B cell (primary cell): ENCODE measurements at regions not wholly inside any gene's neighbourhood (a gene's known extent, or its start where the extent isn't known, plus 50 kb on each side); places are given as distances from the start of the nearest gene placed in this dataset.

Experiments
- ATAC-seq: fragments of 200-7000 bp; cut with Tn5 transposase; one replicate; pipeline ENCODE4 v1.10.0; 2021; ENCODE audit warnings: low read depth, mild to moderate bottlenecking, moderate number of reproducible peaks, moderate library complexity
- CTCF ChIA-PET: fragments of 350-600 bp; sonication (Branson Sonifier 250); formaldehyde crosslinking; loops from one replicate; lab custom pipeline; 2021; ENCODE audit warnings: antibody characterized with exemption, inconsistent platforms; lab: Charles Lee
- POLR2A ChIA-PET: fragments of 350-600 bp; sonication (Branson Sonifier 250); formaldehyde crosslinking; loops from one replicate; lab custom pipeline; 2021; ENCODE audit warnings: antibody characterized with exemption; lab: Charles Lee
- DNase-seq: peaks from one replicate; pipeline ENCODE4 v3.0.0; 2013
- H2AFZ ChIP-seq: 2 replicates; pipeline ENCODE4 v1.6.1; 2012; ENCODE audit warnings: mild to moderate bottlenecking, low read depth, low read length; ENCODE audit not compliant: insufficient read depth, poor library complexity, severe bottlenecking
- H3K27ac ChIP-seq, 2 donors: 1 replicate in 1 of 2; 2 replicates in 1 of 2; pipeline ENCODE4 v1.5.1; 2012 to 2013; ENCODE audit warnings: low read length in 2 of 2, mild to moderate bottlenecking in 2 of 2, moderate library complexity in 1 of 2
- H3K27me3 ChIP-seq, 4 experiments: fragments of 200-600 bp in 1 of 4; sonication (generic) in 1 of 4; replicated peaks in 1 of 4; 1 replicate in 2 of 4; 2 replicates in 2 of 4; pipeline versions ENCODE4 v1.6.1 to v1.7.0; 2013 to 2016; ENCODE audit warnings: low read length in 3 of 4, mild to moderate bottlenecking in 2 of 4, mixed read lengths in 1 of 4, moderate library complexity in 1 of 4; ENCODE audit not compliant: insufficient read depth in 4 of 4, control insufficient read depth in 3 of 4; ENCODE audit errors: control extremely low read depth in 1 of 4
- H3K36me3 ChIP-seq, 2 experiments: replicated peaks in 1 of 2; 1 replicate in 1 of 2; 2 replicates in 1 of 2; pipeline versions ENCODE4 v1.6.1 to v1.7.1; 2013; ENCODE audit warnings: low read length in 1 of 2; ENCODE audit not compliant: insufficient read depth in 2 of 2, control insufficient read depth in 1 of 2; ENCODE audit errors: control extremely low read depth in 1 of 2, extremely low read depth in 1 of 2
- H3K4me1 ChIP-seq, 2 donors: fragments of 200-600 bp in 1 of 2; sonication (generic) in 1 of 2; 1 replicate in 1 of 2; 2 replicates in 1 of 2; pipeline versions ENCODE4 v1.5.1 to v1.6.1; 2013 to 2017; ENCODE audit warnings: low read length in 2 of 2; ENCODE audit not compliant: control insufficient read depth in 2 of 2, insufficient read depth in 2 of 2
- H3K4me2 ChIP-seq: replicated peaks from 2 replicates; pipeline ENCODE3; 2012; ENCODE audit warnings: mild to moderate bottlenecking, low read depth, low read length; ENCODE audit not compliant: poor library complexity, severe bottlenecking
- H3K4me3 ChIP-seq, 5 experiments: fragments of 200-600 bp in 1 of 5; sonication (generic) in 1 of 5; 1 replicate in 3 of 5; 2 replicates in 2 of 5; pipeline versions ENCODE4 v1.5.1 to v1.7.0; 2011 to 2016; ENCODE audit warnings: low read length in 4 of 5, mild to moderate bottlenecking in 4 of 5, low read depth in 2 of 5, control low read depth in 1 of 5, moderate library complexity in 1 of 5; ENCODE audit not compliant: insufficient read depth in 1 of 5; ENCODE audit errors: control extremely low read depth in 1 of 5, extremely low read depth in 1 of 5
- H3K79me2 ChIP-seq: fragments of 200-600 bp; sonication (generic); one replicate; pipeline ENCODE4 v1.6.0; 2016; ENCODE audit warnings: low read length; ENCODE audit not compliant: control insufficient read depth, insufficient read depth
- H3K9ac ChIP-seq: fragments of 200-600 bp; sonication (generic); 2 replicates; pipeline ENCODE4 v1.6.1; 2017; ENCODE audit warnings: mild to moderate bottlenecking, low read length, moderate library complexity
- H3K9me3 ChIP-seq, 3 donors: one replicate each; pipeline versions ENCODE4 v1.6.1 to v1.7.1; 2013; ENCODE audit warnings: low read length in 2 of 3; ENCODE audit not compliant: control insufficient read depth in 2 of 3, insufficient read depth in 1 of 3; ENCODE audit errors: control extremely low read depth in 1 of 3
- H4K20me1 ChIP-seq: 2 replicates; pipeline ENCODE4 v1.6.0; 2012; ENCODE audit warnings: mild to moderate bottlenecking, low read length; ENCODE audit not compliant: insufficient read depth, control insufficient read depth, poor library complexity, severe bottlenecking
- H3K27ac Mint-ChIP-seq: one replicate; pipeline ENCODE4 v1.8.0; 2021; ENCODE audit warnings: mixed read lengths
- H3K27me3 Mint-ChIP-seq: one replicate; pipeline ENCODE4 v1.8.0; 2021; ENCODE audit warnings: mixed read lengths
- H3K4me1 Mint-ChIP-seq: one replicate; pipeline ENCODE4 v1.8.0; 2021; ENCODE audit warnings: mixed read lengths
- H3K4me3 Mint-ChIP-seq: one replicate; pipeline ENCODE4 v1.8.0; 2021; ENCODE audit warnings: mixed read lengths
- H3K9me3 Mint-ChIP-seq: one replicate; pipeline ENCODE4 v1.8.0; 2022; ENCODE audit warnings: mixed read lengths; ENCODE audit not compliant: insufficient read depth
- CTCF ChIP-seq: fragments of 200-600 bp; IDR thresholded peaks from one replicate; pipeline ENCODE4 v1.8.0; 2022; ENCODE audit warnings: antibody characterized with exemption, mild to moderate bottlenecking
- EZH2 ChIP-seq: IDR thresholded peaks from 2 replicates; pipeline ENCODE4 v1.6.1; 2012; ENCODE audit warnings: borderline replicate concordance, low read depth, mild to moderate bottlenecking, moderate library complexity, low read length; ENCODE audit not compliant: insufficient read depth, poor library complexity, severe bottlenecking
- WGBS: methylation state at CpG from one replicate; pipeline ENCODE4 v1.1.5; 2013; ENCODE audit warnings: missing lambda C conversion rate; ENCODE audit not compliant: insufficient coverage; 5-methylcytosine and 5-hydroxymethylcytosine counted together
- intact Hi-C: fragments of 100-400 bp; cut with micrococcal nuclease; formaldehyde crosslinking; loops from one replicate; pipeline ENCODE4 v1.10.0; 2022

- H3K27me3 ChIP-seq: no peaks in the 10 kb centered on the region
- Mint-ChIP-seq H3K4me1 (no peaks in the 10 kb centered on the region), H3K4me3 (no peak overlapping the region), H3K9me3 (no peaks in the 10 kb centered on the region), H3K27ac (no peak overlapping the region), H3K27me3 (no peaks in the 10 kb centered on the region)
- ATAC-seq (no peak), DNase-seq (no peak)
- no peaks in the 10 kb centered on the region for H3K4me1 ChIP-seq
- H3K36me3 ChIP-seq: no peaks in the 10 kb centered on the region
- ChIA-PET CTCF (no interaction called here), POLR2A (no interaction called here)
- no CpG with 5 or more reads among the region's 1 CpG for WGBS
- no peak overlapping the region for H3K27ac ChIP-seq
- intact Hi-C loops: no loop called here
- no peak overlapping the region for H2AFZ ChIP-seq
- no peaks in the 10 kb centered on the region for H4K20me1 ChIP-seq
- no peak overlapping the region for H3K4me2 ChIP-seq
- no peaks in the 10 kb centered on the region for H3K9me3 ChIP-seq
- no peaks in the 10 kb centered on the region for H3K79me2 ChIP-seq
- TF ChIP-seq EZH2: no peak
- no peak for TF ChIP-seq CTCF
- no peak overlapping the region for H3K4me3 ChIP-seq
- no peak overlapping the region for H3K9ac ChIP-seq
Observed at GRCh38 chr2:181255651-181256050, 201.5 kb upstream of the ITGA4 start.

- H3K9ac ChIP-seq: no peak overlapping the region
- H3K79me2 ChIP-seq: no peaks in the 10 kb centered on the region
- no peaks in the 10 kb centered on the region for H3K36me3 ChIP-seq
- WGBS: no CpG with 5 or more reads among the region's 2 CpGs
- Mint-ChIP-seq H3K4me3 (no peak overlapping the region), H3K27ac (no peak overlapping the region), H3K4me1 (no peaks in the 10 kb centered on the region), H3K9me3 (no peaks in the 10 kb centered on the region), H3K27me3 (no peaks in the 10 kb centered on the region)
- no peaks in the 10 kb centered on the region for H3K27me3 ChIP-seq
- no peak overlapping the region for H3K4me2 ChIP-seq
- H3K9me3 ChIP-seq: no peaks in the 10 kb centered on the region
- CTCF ChIA-PET: no interaction called here
- no peak for ATAC-seq
- POLR2A ChIA-PET: interaction anchor here (0.5 kb wide), 1 partner anchor 19 kb away, joined by 4 read pairs; no protein-coding TSS in a partner anchor
- no peaks in the 10 kb centered on the region for H3K4me1 ChIP-seq
- no peak overlapping the region for H3K4me3 ChIP-seq
- no peak for DNase-seq
- TF ChIP-seq CTCF (no peak), EZH2 (no peak)
- H4K20me1 ChIP-seq: no peaks in the 10 kb centered on the region
- H3K27ac ChIP-seq: no peak overlapping the region
- H2AFZ ChIP-seq: no peak overlapping the region
- intact Hi-C loops: no loop called here
Observed at GRCh38 chr2:181258720-181259119, 198.5 kb upstream of the ITGA4 start.
